ENCODE measurements at regions not wholly inside any gene's neighbourhood (a gene's known extent, or its start where the extent isn't known, plus 50 kb on each side); places are given as distances from the start of the nearest gene placed in this dataset.

- H3K4me1 ChIP-seq (ENCODE audit: control insufficient read depth, low read depth, low read length), result no peaks in the 10 kb centered on the region
- H3K27ac ChIP-seq (ENCODE audit: low read length), result no peak overlapping the region
- H3K9ac ChIP-seq (ENCODE audit: low read length), result no peak overlapping the region
- H3K9me3 ChIP-seq (ENCODE audit: control insufficient read depth, low read depth, low read length), result no peaks in the 10 kb centered on the region
- no peaks in the 10 kb centered on the region for H3K36me3 ChIP-seq (ENCODE audit: control insufficient read depth, low read depth, low read length)
- no peaks in the 10 kb centered on the region for H3K27me3 ChIP-seq (ENCODE audit: control insufficient read depth, insufficient read depth, low read length)
- no peak overlapping the region for H3K4me3 ChIP-seq (ENCODE audit: low read length)
Observed at GRCh38 chr5:56525113-56525512, 290.2 kb upstream of the MAP3K1 start.

GRCh38 chr5:56523790-56524575, 290.9 kb upstream of the ANKRD55 start:
- Histone ChIP-seq H3K4me1 (ENCODE audit: control insufficient read depth, low read depth, low read length) (no peaks in the 10 kb centered on the region), H3K36me3 (ENCODE audit: control insufficient read depth, low read depth, low read length) (no peaks in the 10 kb centered on the region), H3K27ac (ENCODE audit: low read length) (no peak overlapping the region), H3K9me3 (ENCODE audit: control insufficient read depth, low read depth, low read length) (no peaks in the 10 kb centered on the region), H3K4me3 (ENCODE audit: low read length) (no peak overlapping the region), H3K9ac (ENCODE audit: low read length) (no peak overlapping the region), H3K27me3 (ENCODE audit: control insufficient read depth, insufficient read depth, low read length) (no peaks in the 10 kb centered on the region)

GRCh38 chr5:56522960-56523359, 289.8 kb upstream of the ANKRD55 start:
- H3K36me3 ChIP-seq (ENCODE audit: control insufficient read depth, low read depth, low read length), result no peaks in the 10 kb centered on the region
- H3K4me1 ChIP-seq (ENCODE audit: control insufficient read depth, low read depth, low read length), result no peaks in the 10 kb centered on the region
- H3K27me3 ChIP-seq (ENCODE audit: control insufficient read depth, insufficient read depth, low read length), result no peaks in the 10 kb centered on the region
- no peak overlapping the region for H3K27ac ChIP-seq (ENCODE audit: low read length)
- H3K9me3 ChIP-seq (ENCODE audit: control insufficient read depth, low read depth, low read length), result no peaks in the 10 kb centered on the region
- no peak overlapping the region for H3K4me3 ChIP-seq (ENCODE audit: low read length)
- no peak overlapping the region for H3K9ac ChIP-seq (ENCODE audit: low read length)

- Histone ChIP-seq H3K27ac (ENCODE audit: low read length) (no peak overlapping the region), H3K4me1 (ENCODE audit: control insufficient read depth, low read depth, low read length) (no peaks in the 10 kb centered on the region), H3K9me3 (ENCODE audit: control insufficient read depth, low read depth, low read length) (no peaks in the 10 kb centered on the region), H3K9ac (ENCODE audit: low read length) (no peak overlapping the region), H3K36me3 (ENCODE audit: control insufficient read depth, low read depth, low read length) (no peaks in the 10 kb centered on the region), H3K27me3 (ENCODE audit: control insufficient read depth, insufficient read depth, low read length) (no peaks in the 10 kb centered on the region), H3K4me3 (ENCODE audit: low read length) (no peak overlapping the region)
Observed at GRCh38 chr5:56522169-56522568, 289.0 kb upstream of the ANKRD55 start.

- Histone ChIP-seq H3K4me1 (ENCODE audit: control insufficient read depth, low read depth, low read length) (no peaks in the 10 kb centered on the region), H3K9ac (ENCODE audit: low read length) (no peak overlapping the region)
Observed at GRCh38 chr5:56520986-56521730, 288.0 kb upstream of the ANKRD55 start.

GRCh38 chr5:56518820-56519219, 285.7 kb upstream of the ANKRD55 start:
- Histone ChIP-seq H3K36me3 (ENCODE audit: control insufficient read depth, low read depth, low read length) (no peaks in the 10 kb centered on the region), H3K27me3 (ENCODE audit: control insufficient read depth, insufficient read depth, low read length) (no peaks in the 10 kb centered on the region), H3K9ac (ENCODE audit: low read length) (no peak overlapping the region), H3K4me1 (ENCODE audit: control insufficient read depth, low read depth, low read length) (peaks cover 4% of the 10 kb centered on the region), H3K27ac (ENCODE audit: low read length) (no peak overlapping the region), H3K9me3 (ENCODE audit: control insufficient read depth, low read depth, low read length) (no peaks in the 10 kb centered on the region), H3K4me3 (ENCODE audit: low read length) (no peak overlapping the region)

More at GRCh38 chr5:56520986-56521730, 288.0 kb upstream of the ANKRD55 start:
- no peak overlapping the region for H3K27ac ChIP-seq (ENCODE audit: low read length)
- H3K27me3 ChIP-seq (ENCODE audit: control insufficient read depth, insufficient read depth, low read length), result no peaks in the 10 kb centered on the region
- H3K9me3 ChIP-seq (ENCODE audit: control insufficient read depth, low read depth, low read length), result no peaks in the 10 kb centered on the region
- H3K36me3 ChIP-seq (ENCODE audit: control insufficient read depth, low read depth, low read length), result no peaks in the 10 kb centered on the region
- no peak overlapping the region for H3K4me3 ChIP-seq (ENCODE audit: low read length)

- H3K4me1 ChIP-seq (ENCODE audit: control insufficient read depth, low read depth, low read length), result peaks cover 5% of the 10 kb centered on the region
- H3K4me3 ChIP-seq (ENCODE audit: low read length), result no peak overlapping the region
- H3K9ac ChIP-seq (ENCODE audit: low read length), result no peak overlapping the region
- no peaks in the 10 kb centered on the region for H3K27me3 ChIP-seq (ENCODE audit: control insufficient read depth, insufficient read depth, low read length)
- H3K27ac ChIP-seq (ENCODE audit: low read length), result no peak overlapping the region
- H3K36me3 ChIP-seq (ENCODE audit: control insufficient read depth, low read depth, low read length), result no peaks in the 10 kb centered on the region
- H3K9me3 ChIP-seq (ENCODE audit: control insufficient read depth, low read depth, low read length), result no peaks in the 10 kb centered on the region
Observed at GRCh38 chr5:56517011-56517416, 283.9 kb upstream of the ANKRD55 start.

- Histone ChIP-seq H3K36me3 (ENCODE audit: control insufficient read depth, low read depth, low read length) (no peaks in the 10 kb centered on the region), H3K9me3 (ENCODE audit: control insufficient read depth, low read depth, low read length) (no peaks in the 10 kb centered on the region), H3K27ac (ENCODE audit: low read length) (no peak overlapping the region), H3K4me1 (ENCODE audit: control insufficient read depth, low read depth, low read length) (peaks cover 5% of the 10 kb centered on the region), H3K9ac (ENCODE audit: low read length) (no peak overlapping the region), H3K27me3 (ENCODE audit: control insufficient read depth, insufficient read depth, low read length) (no peaks in the 10 kb centered on the region), H3K4me3 (ENCODE audit: low read length) (no peak overlapping the region)
Observed at GRCh38 chr5:56516441-56516840, 283.3 kb upstream of the ANKRD55 start.

GRCh38 chr5:56516035-56516434, 282.9 kb upstream of the ANKRD55 start:
- Histone ChIP-seq H3K27ac (ENCODE audit: low read length) (no peak overlapping the region), H3K36me3 (ENCODE audit: control insufficient read depth, low read depth, low read length) (no peaks in the 10 kb centered on the region), H3K4me1 (ENCODE audit: control insufficient read depth, low read depth, low read length) (peaks cover 5% of the 10 kb centered on the region), H3K27me3 (ENCODE audit: control insufficient read depth, insufficient read depth, low read length) (no peaks in the 10 kb centered on the region), H3K4me3 (ENCODE audit: low read length) (no peak overlapping the region), H3K9ac (ENCODE audit: low read length) (no peak overlapping the region), H3K9me3 (ENCODE audit: control insufficient read depth, low read depth, low read length) (no peaks in the 10 kb centered on the region)

- Histone ChIP-seq H3K27ac (ENCODE audit: low read length) (no peak overlapping the region), H3K36me3 (ENCODE audit: control insufficient read depth, low read depth, low read length) (no peaks in the 10 kb centered on the region), H3K4me3 (ENCODE audit: low read length) (no peak overlapping the region), H3K27me3 (ENCODE audit: control insufficient read depth, insufficient read depth, low read length) (no peaks in the 10 kb centered on the region), H3K4me1 (ENCODE audit: control insufficient read depth, low read depth, low read length) (peaks cover 5% of the 10 kb centered on the region), H3K9ac (ENCODE audit: low read length) (no peak overlapping the region), H3K9me3 (ENCODE audit: control insufficient read depth, low read depth, low read length) (no peaks in the 10 kb centered on the region)
Observed at GRCh38 chr5:56515011-56515410, 281.9 kb upstream of the ANKRD55 start.

GRCh38 chr5:56514245-56514644, 281.1 kb upstream of the ANKRD55 start:
- Histone ChIP-seq H3K9me3 (ENCODE audit: control insufficient read depth, low read depth, low read length) (no peaks in the 10 kb centered on the region), H3K4me3 (ENCODE audit: low read length) (no peak overlapping the region), H3K27me3 (ENCODE audit: control insufficient read depth, insufficient read depth, low read length) (no peaks in the 10 kb centered on the region), H3K36me3 (ENCODE audit: control insufficient read depth, low read depth, low read length) (no peaks in the 10 kb centered on the region), H3K27ac (ENCODE audit: low read length) (no peak overlapping the region), H3K4me1 (ENCODE audit: control insufficient read depth, low read depth, low read length) (peaks cover 7% of the 10 kb centered on the region), H3K9ac (ENCODE audit: low read length) (no peak overlapping the region)

GRCh38 chr5:56513141-56513540, 280.0 kb upstream of the ANKRD55 start:
- Histone ChIP-seq H3K27ac (ENCODE audit: low read length) (no peak overlapping the region), H3K36me3 (ENCODE audit: control insufficient read depth, low read depth, low read length) (no peaks in the 10 kb centered on the region), H3K27me3 (ENCODE audit: control insufficient read depth, insufficient read depth, low read length) (no peaks in the 10 kb centered on the region), H3K4me1 (ENCODE audit: control insufficient read depth, low read depth, low read length) (peaks cover 10% of the 10 kb centered on the region), H3K4me3 (ENCODE audit: low read length) (no peak overlapping the region), H3K9ac (ENCODE audit: low read length) (no peak overlapping the region), H3K9me3 (ENCODE audit: control insufficient read depth, low read depth, low read length) (no peaks in the 10 kb centered on the region)

Data from iPS-18a (cell line).